ENCODE measurements at regions not wholly inside any gene's neighbourhood (a gene's known extent, or its start where the extent isn't known, plus 50 kb on each side); places are given as distances from the start of the nearest gene placed in this dataset.
"Not testable (repeated sequence)": the region's sequence is repeated elsewhere in the genome, so short reads cannot be mapped to it uniquely, and the experiment has no call there.

DNA sequence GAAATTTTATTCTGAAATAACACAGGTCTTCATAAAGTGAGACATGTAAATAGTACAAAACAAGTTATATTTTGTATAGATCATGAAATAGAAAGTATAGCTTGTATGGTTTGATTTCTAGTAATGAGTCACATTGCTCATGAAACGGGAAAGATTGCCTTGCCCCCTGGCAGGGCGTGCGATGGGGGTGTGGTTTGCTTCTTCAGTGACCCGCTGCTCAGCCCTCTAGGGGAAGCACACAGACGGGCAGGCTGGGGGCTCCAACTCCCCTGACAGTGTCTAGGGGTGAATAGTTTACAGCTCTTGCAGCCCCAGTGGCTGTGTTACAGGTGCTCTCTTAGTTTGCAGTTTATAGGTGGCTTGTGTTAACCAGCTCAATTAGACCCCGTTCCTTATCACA, 170.5 kb upstream of the RGS17 start:
- Histone ChIP-seq H3K14ac (ENCODE audit: insufficient read depth, low read length) (no peak overlapping the region), H3K23ac (ENCODE audit: insufficient read length, low read depth, low read length) (no peak overlapping the region), H2AK5ac (ENCODE audit: insufficient read length, low read length) (no peak overlapping the region), H3K56ac (ENCODE audit: insufficient read length, low read depth, low read length) (no peak overlapping the region), H3K27me3 (ENCODE audit: insufficient read depth, low read length) (no peaks in the 10 kb centered on the region), H3K27ac (ENCODE audit: insufficient read length, low read depth, low read length) (no peak overlapping the region), H4K8ac (replicated peaks; ENCODE audit: insufficient read length, low read depth, low read length) (no peak overlapping the region), H3K4ac (ENCODE audit: low read depth, low read length) (no peak overlapping the region), H3K4me1 (ENCODE audit: insufficient read depth, low read length) (no peaks in the 10 kb centered on the region), H3K79me2 (ENCODE audit: insufficient read depth, low read length) (no peaks in the 10 kb centered on the region), H3K9ac (ENCODE audit: extremely low read depth, insufficient read length, low read length) (no peak overlapping the region), H3K18ac (ENCODE audit: insufficient read length, low read depth, low read length) (no peak overlapping the region), H2BK12ac (ENCODE audit: insufficient read length, low read depth, low read length) (no peak overlapping the region), H2BK15ac (ENCODE audit: low read depth, low read length) (no peak overlapping the region), H3T11ph (ENCODE audit: low read length) (no peak overlapping the region), H2BK20ac (ENCODE audit: low read depth, low read length, poor library complexity, severe bottlenecking) (no peak overlapping the region), H3K9me3 (ENCODE audit: control insufficient read depth, low read depth, low read length) (no peaks in the 10 kb centered on the region), H2AFZ (ENCODE audit: low read length) (no peak overlapping the region), H3K79me1 (ENCODE audit: insufficient read depth, low read depth, low read length, poor library complexity, severe bottlenecking) (no peaks in the 10 kb centered on the region), H4K20me1 (ENCODE audit: control insufficient read depth, insufficient read depth, insufficient read length) (no peaks in the 10 kb centered on the region), H3K4me2 (ENCODE audit: insufficient read depth, insufficient read length, low read length) (no peak overlapping the region), H2BK5ac (ENCODE audit: insufficient read length, low read length) (no peak overlapping the region), H4K5ac (ENCODE audit: insufficient read length, low read depth, low read length) (no peak overlapping the region), H2BK120ac (ENCODE audit: low read depth, low read length, poor library complexity, severe bottlenecking) (no peak overlapping the region), H4K91ac (ENCODE audit: insufficient read length, low read depth, low read length) (no peak overlapping the region), H3K23me2 (ENCODE audit: insufficient read length, low read depth, low read length, poor library complexity, severe bottlenecking) (no peaks in the 10 kb centered on the region)
- Mint-ChIP-seq H3K27ac (no peak overlapping the region), H3K4me3 (no peak overlapping the region), H3K9me3 (no peaks in the 10 kb centered on the region), H3K36me3 (ENCODE audit: insufficient read depth in 1 of 3, low read depth in 3 of 3) (no peaks in the 10 kb centered on the region), H3K27me3 (ENCODE audit: low read depth) (no peaks in the 10 kb centered on the region), H3K4me1 (no peaks in the 10 kb centered on the region)
- TF ChIP-seq, protein P1, sequence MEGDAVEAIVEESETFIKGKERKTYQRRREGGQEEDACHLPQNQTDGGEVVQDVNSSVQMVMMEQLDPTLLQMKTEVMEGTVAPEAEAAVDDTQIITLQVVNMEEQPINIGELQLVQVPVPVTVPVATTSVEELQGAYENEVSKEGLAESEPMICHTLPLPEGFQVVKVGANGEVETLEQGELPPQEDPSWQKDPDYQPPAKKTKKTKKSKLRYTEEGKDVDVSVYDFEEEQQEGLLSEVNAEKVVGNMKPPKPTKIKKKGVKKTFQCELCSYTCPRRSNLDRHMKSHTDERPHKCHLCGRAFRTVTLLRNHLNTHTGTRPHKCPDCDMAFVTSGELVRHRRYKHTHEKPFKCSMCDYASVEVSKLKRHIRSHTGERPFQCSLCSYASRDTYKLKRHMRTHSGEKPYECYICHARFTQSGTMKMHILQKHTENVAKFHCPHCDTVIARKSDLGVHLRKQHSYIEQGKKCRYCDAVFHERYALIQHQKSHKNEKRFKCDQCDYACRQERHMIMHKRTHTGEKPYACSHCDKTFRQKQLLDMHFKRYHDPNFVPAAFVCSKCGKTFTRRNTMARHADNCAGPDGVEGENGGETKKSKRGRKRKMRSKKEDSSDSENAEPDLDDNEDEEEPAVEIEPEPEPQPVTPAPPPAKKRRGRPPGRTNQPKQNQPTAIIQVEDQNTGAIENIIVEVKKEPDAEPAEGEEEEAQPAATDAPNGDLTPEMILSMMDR (conservative IDR thresholded peaks at IDR 0.05) = peak; percentile 31; the same call in 1 of the 3 replicates
- DNase-seq = peak; percentile 37
- WGBS (ENCODE audit: extremely low coverage, insufficient read length, low lambda C conversion rate) = no CpG with 5 or more reads among the region's 6 CpGs

DNA sequence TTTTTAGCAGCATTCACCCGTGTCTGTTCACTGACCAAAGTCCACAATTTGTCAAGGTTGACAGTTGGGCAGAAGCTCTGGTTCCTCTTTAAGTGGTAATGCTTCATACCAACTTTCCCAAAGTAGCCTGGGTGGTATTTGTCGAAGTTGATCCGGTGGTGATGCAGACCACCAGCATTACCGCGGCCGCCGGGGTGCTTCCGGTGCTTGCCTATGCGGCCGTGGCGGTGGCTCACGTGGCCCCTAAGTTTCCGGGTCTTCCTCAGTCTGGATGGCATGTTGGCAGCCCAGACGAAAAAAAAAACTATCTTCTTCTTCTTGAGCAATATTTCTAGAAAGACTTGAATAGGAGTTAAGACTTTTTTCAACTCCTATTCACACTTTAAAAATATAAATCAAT, 151.4 kb upstream of the RGS17 start:
- not testable (repeated sequence) for DNase-seq; H2AK5ac ChIP-seq (ENCODE audit: insufficient read length, low read length); H4K5ac ChIP-seq (ENCODE audit: insufficient read length, low read depth, low read length); H3K4ac ChIP-seq (ENCODE audit: low read depth, low read length); H3K4me2 ChIP-seq (ENCODE audit: insufficient read depth, insufficient read length, low read length); H3K56ac ChIP-seq (ENCODE audit: insufficient read length, low read depth, low read length); H2BK20ac ChIP-seq (ENCODE audit: low read depth, low read length, poor library complexity, severe bottlenecking); H4K8ac ChIP-seq (replicated peaks; ENCODE audit: insufficient read length, low read depth, low read length); H3T11ph ChIP-seq (ENCODE audit: low read length); H4K20me1 ChIP-seq (ENCODE audit: control insufficient read depth, insufficient read depth, insufficient read length); H3K27ac ChIP-seq (ENCODE audit: insufficient read length, low read depth, low read length); H3K23ac ChIP-seq (ENCODE audit: insufficient read length, low read depth, low read length); H3K4me1 Mint-ChIP-seq; H3K4me3 Mint-ChIP-seq; H2AFZ ChIP-seq (ENCODE audit: low read length); H3K9me3 Mint-ChIP-seq; H3K79me1 ChIP-seq (ENCODE audit: insufficient read depth, low read depth, low read length, poor library complexity, severe bottlenecking); H3K27me3 Mint-ChIP-seq (ENCODE audit: low read depth); H3K36me3 Mint-ChIP-seq (ENCODE audit: insufficient read depth in 1 of 3, low read depth in 3 of 3); H2BK15ac ChIP-seq (ENCODE audit: low read depth, low read length); H3K79me2 ChIP-seq (ENCODE audit: insufficient read depth, low read length); H3K27me3 ChIP-seq (ENCODE audit: insufficient read depth, low read length); H2BK5ac ChIP-seq (ENCODE audit: insufficient read length, low read length); H3K9me3 ChIP-seq (ENCODE audit: control insufficient read depth, low read depth, low read length); H3K4me1 ChIP-seq (ENCODE audit: insufficient read depth, low read length); H3K18ac ChIP-seq (ENCODE audit: insufficient read length, low read depth, low read length); H4K91ac ChIP-seq (ENCODE audit: insufficient read length, low read depth, low read length); H2BK12ac ChIP-seq (ENCODE audit: insufficient read length, low read depth, low read length); H2BK120ac ChIP-seq (ENCODE audit: low read depth, low read length, poor library complexity, severe bottlenecking); H3K14ac ChIP-seq (ENCODE audit: insufficient read depth, low read length); H3K23me2 ChIP-seq (ENCODE audit: insufficient read length, low read depth, low read length, poor library complexity, severe bottlenecking); H3K27ac Mint-ChIP-seq; H3K9ac ChIP-seq (ENCODE audit: extremely low read depth, insufficient read length, low read length)
- WGBS (ENCODE audit: extremely low coverage, insufficient read length, low lambda C conversion rate) = no CpG with 5 or more reads among the region's 14 CpGs
